CD4-positive, alpha-beta T cell (primary cell): ENCODE measurements at regions not wholly inside any gene's neighbourhood (a gene's known extent, or its start where the extent isn't known, plus 50 kb on each side); places are given as distances from the start of the nearest gene placed in this dataset.

Experiments used
- ATAC-seq: fragments of 200-7000 bp; cut with Tn5 transposase; one replicate; pipeline ENCODE4 v1.10.0; 2022; ENCODE audit warnings: mild to moderate bottlenecking; ENCODE audit not compliant: poor library complexity
- CTCF ChIA-PET: fragments of 350-600 bp; sonication (Branson Sonifier 250); formaldehyde crosslinking; loops from one replicate; lab custom pipeline; 2021; ENCODE audit warnings: antibody characterized with exemption, inconsistent platforms; lab: Charles Lee
- POLR2A ChIA-PET: fragments of 350-600 bp; sonication (Branson Sonifier 250); formaldehyde crosslinking; loops from one replicate; lab custom pipeline; 2021; ENCODE audit warnings: antibody characterized with exemption, inconsistent platforms; lab: Charles Lee
- DNase-seq, 14 experiments: peaks; one replicate each; pipeline ENCODE4 v3.0.0-alpha.2; 2013 to 2020; ENCODE audit warnings: mixed read lengths in 2 of 14
- H3K27ac ChIP-seq, 2 donors: one replicate each; pipeline versions ENCODE4 v1.5.1 to v1.7.0; 2013; ENCODE audit warnings: low read length in 2 of 2, low read depth in 1 of 2, mild to moderate bottlenecking in 1 of 2
- H3K27me3 ChIP-seq, 2 experiments: 1 replicate in 1 of 2; 2 replicates in 1 of 2; pipeline versions ENCODE4 v1.6.1 to v1.7.0; 2013; ENCODE audit warnings: low read length in 2 of 2, control low read depth in 1 of 2, mild to moderate bottlenecking in 1 of 2, moderate library complexity in 1 of 2; ENCODE audit not compliant: insufficient read depth in 2 of 2, control insufficient read depth in 1 of 2
- H3K36me3 ChIP-seq: one replicate; pipeline ENCODE4 v1.6.1; 2013; ENCODE audit warnings: low read length, control low read depth; ENCODE audit not compliant: insufficient read depth
- H3K4me1 ChIP-seq: one replicate; pipeline ENCODE4 v1.6.1; 2013; ENCODE audit warnings: low read length, control low read depth; ENCODE audit not compliant: insufficient read depth
- H3K4me3 ChIP-seq: one replicate; pipeline ENCODE4 v1.5.1; 2013; ENCODE audit warnings: mild to moderate bottlenecking, low read length, moderate library complexity
- H3K9me3 ChIP-seq, 2 experiments: 1 replicate in 1 of 2; 2 replicates in 1 of 2; pipeline versions ENCODE4 v1.6.1 to v1.7.0; 2013; ENCODE audit warnings: low read length in 2 of 2, mild to moderate bottlenecking in 2 of 2, control low read depth in 1 of 2, moderate library complexity in 1 of 2; ENCODE audit not compliant: control insufficient read depth in 1 of 2, insufficient read depth in 1 of 2
- H3K27ac Mint-ChIP-seq: one replicate; pipeline ENCODE4 v1.8.0; 2020; ENCODE audit warnings: mixed read lengths
- H3K27me3 Mint-ChIP-seq: one replicate; pipeline ENCODE4 v1.8.0; 2021; ENCODE audit warnings: mixed read lengths
- H3K36me3 Mint-ChIP-seq: one replicate; pipeline ENCODE4 v1.8.0; 2021; ENCODE audit warnings: low read depth, mixed read lengths
- H3K4me1 Mint-ChIP-seq: one replicate; pipeline ENCODE4 v1.8.0; 2021; ENCODE audit warnings: low read depth, mixed read lengths
- H3K4me3 Mint-ChIP-seq: one replicate; pipeline ENCODE4 v1.8.0; 2020; ENCODE audit warnings: mild to moderate bottlenecking, mixed read lengths
- H3K9me3 Mint-ChIP-seq: one replicate; pipeline ENCODE4 v1.8.0; 2020; ENCODE audit warnings: mixed read lengths
- intact Hi-C, 2 experiments: fragments of 100-400 bp; cut with DNase I in 1 of 2; cut with micrococcal nuclease in 1 of 2; formaldehyde crosslinking; loops; one replicate each; pipeline versions ENCODE4 v1.15.1 to v1.9.0; 2023 to 2025; cut with DNase I, micrococcal nuclease
- TF ChIP-seq, protein P1 (sequence below): fragments of 200-600 bp; IDR thresholded peaks from one replicate; pipeline ENCODE4 v1.8.0; 2022; ENCODE audit warnings: antibody characterized with exemption, mild to moderate bottlenecking

DNA sequence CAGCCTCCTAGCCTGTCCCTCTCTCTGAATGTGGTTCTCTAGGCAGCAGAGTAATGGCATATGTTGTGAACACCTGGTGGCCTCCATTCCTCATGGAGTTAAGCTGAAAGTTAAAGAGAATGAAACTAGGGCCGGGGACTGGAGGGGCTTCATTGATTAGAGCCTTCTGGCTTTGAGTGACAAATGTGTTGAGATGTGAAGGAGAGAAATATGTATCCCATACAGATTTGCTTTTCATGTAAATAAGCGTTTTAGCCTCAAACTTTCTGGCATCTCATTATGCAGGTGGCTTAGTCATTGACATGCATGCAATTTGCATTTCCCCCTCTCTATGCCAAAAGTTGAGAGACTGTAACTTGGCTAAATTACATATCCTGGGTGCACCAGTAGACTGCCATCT is 537.7 kb upstream of the EEF2KMT start:
- H3K4me1 ChIP-seq: no peaks in the 10 kb centered on the region
- ATAC-seq (no peak), DNase-seq (no peak)
- intact Hi-C loops: no loop called here
- TF ChIP-seq, protein P1, sequence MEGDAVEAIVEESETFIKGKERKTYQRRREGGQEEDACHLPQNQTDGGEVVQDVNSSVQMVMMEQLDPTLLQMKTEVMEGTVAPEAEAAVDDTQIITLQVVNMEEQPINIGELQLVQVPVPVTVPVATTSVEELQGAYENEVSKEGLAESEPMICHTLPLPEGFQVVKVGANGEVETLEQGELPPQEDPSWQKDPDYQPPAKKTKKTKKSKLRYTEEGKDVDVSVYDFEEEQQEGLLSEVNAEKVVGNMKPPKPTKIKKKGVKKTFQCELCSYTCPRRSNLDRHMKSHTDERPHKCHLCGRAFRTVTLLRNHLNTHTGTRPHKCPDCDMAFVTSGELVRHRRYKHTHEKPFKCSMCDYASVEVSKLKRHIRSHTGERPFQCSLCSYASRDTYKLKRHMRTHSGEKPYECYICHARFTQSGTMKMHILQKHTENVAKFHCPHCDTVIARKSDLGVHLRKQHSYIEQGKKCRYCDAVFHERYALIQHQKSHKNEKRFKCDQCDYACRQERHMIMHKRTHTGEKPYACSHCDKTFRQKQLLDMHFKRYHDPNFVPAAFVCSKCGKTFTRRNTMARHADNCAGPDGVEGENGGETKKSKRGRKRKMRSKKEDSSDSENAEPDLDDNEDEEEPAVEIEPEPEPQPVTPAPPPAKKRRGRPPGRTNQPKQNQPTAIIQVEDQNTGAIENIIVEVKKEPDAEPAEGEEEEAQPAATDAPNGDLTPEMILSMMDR: no peak
- no peaks in the 10 kb centered on the region for H3K4me1 Mint-ChIP-seq
- no peak overlapping the region for H3K4me3 ChIP-seq
- H3K36me3 Mint-ChIP-seq: no peaks in the 10 kb centered on the region
- H3K27me3 Mint-ChIP-seq: no peaks in the 10 kb centered on the region
- H3K4me3 Mint-ChIP-seq: no peak overlapping the region
- H3K9me3 Mint-ChIP-seq: no peaks in the 10 kb centered on the region
- H3K27ac ChIP-seq: no peak overlapping the region
- no peaks in the 10 kb centered on the region for H3K9me3 ChIP-seq
- ChIA-PET POLR2A (no interaction called here), CTCF (no interaction called here)
- H3K27me3 ChIP-seq: peaks cover 0 to 5% of the 10 kb centered on the region in 2 experiments
- no peak overlapping the region for H3K27ac Mint-ChIP-seq
- H3K36me3 ChIP-seq: no peaks in the 10 kb centered on the region

DNA sequence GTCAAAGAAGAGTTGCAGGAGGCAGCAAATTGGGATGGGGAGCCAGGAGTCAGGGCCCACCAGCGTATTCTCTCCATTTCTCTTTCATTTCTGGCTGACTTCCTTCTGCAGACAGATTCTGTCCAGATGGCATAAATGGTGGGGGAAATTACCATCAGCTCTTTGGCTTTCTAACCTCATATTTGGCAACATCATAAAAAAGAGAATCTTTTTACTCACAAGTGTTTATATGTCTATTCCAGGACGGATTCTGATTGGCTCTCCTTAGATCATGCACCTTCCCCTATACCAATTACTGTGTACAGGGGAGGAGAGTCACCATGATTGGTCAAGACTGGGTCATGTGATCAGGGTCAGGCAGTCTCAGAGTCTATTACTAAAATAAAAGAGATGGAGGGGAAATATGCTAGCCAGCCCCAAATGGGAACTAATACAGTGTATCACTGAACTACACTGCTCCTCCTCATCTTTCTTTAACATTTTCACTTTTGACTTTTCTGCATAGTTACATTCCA is 537.1 kb upstream of the EEF2KMT start:
- H3K27me3 ChIP-seq: peaks cover 0 to 5% of the 10 kb centered on the region in 2 experiments
- peaks cover 2% of the 10 kb centered on the region for H3K9me3 Mint-ChIP-seq
- H3K4me3 ChIP-seq: no peak overlapping the region
- H3K27me3 Mint-ChIP-seq: no peaks in the 10 kb centered on the region
- no peak for DNase-seq
- H3K27ac ChIP-seq: no peak overlapping the region
- intact Hi-C loops: no loop called here
- H3K27ac Mint-ChIP-seq: no peak overlapping the region
- CTCF ChIA-PET: no interaction called here
- no peaks in the 10 kb centered on the region for H3K9me3 ChIP-seq
- no peaks in the 10 kb centered on the region for H3K4me1 Mint-ChIP-seq
- ATAC-seq: no peak
- no peaks in the 10 kb centered on the region for H3K36me3 ChIP-seq
- no peaks in the 10 kb centered on the region for H3K36me3 Mint-ChIP-seq
- TF ChIP-seq, protein P1: no peak
- H3K4me1 ChIP-seq: no peaks in the 10 kb centered on the region
- POLR2A ChIA-PET: no interaction called here
- H3K4me3 Mint-ChIP-seq: no peak overlapping the region

DNA sequence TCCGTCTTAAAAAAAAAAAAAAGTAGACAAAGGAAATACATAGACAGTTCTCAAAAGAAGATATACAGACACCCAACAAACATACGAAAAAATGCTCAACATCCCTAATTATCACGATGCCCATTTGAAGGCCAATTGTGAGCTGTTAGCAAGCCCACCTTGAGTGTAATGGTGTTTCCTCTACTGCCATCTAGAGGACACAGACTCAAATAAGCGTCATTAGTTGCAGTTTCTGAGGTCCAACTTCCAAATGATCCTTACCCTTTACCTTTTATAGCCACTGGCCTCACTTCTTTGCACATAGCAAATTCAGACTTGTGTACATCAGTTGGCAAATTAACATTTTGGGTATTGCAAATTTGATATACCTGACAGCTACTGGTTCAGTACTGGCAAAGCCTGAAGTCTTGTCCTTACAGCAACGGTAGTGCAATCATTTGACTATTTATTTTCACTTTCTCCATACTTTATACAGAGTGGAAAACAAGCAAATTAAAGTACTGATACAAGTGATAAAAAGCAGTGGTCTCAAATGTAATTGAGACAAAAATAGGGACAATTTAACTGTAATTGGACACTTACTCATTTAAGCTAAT is 536.3 kb upstream of the EEF2KMT start:
- intact Hi-C loops: no loop called here

More for the DNA sequence above, 536.3 kb upstream of the EEF2KMT start:
- H3K9me3 ChIP-seq: no peaks in the 10 kb centered on the region
- ATAC-seq: no peak
- H3K4me3 ChIP-seq: no peak overlapping the region
- ChIA-PET CTCF (no interaction called here), POLR2A (no interaction called here)
- Mint-ChIP-seq H3K9me3 (peaks cover 3% of the 10 kb centered on the region), H3K36me3 (no peaks in the 10 kb centered on the region), H3K27me3 (no peaks in the 10 kb centered on the region), H3K4me3 (no peak overlapping the region), H3K27ac (no peak overlapping the region), H3K4me1 (no peaks in the 10 kb centered on the region)
- H3K4me1 ChIP-seq: no peaks in the 10 kb centered on the region
- DNase-seq: no peak
- no peaks in the 10 kb centered on the region for H3K36me3 ChIP-seq
- TF ChIP-seq, protein P1: no peak
- H3K27me3 ChIP-seq: peaks cover 0 to 5% of the 10 kb centered on the region in 2 experiments
- no peak overlapping the region for H3K27ac ChIP-seq
